Duodenal mucosa (tissue), 2 donors: ENCODE measurements at regions not wholly inside any gene's neighbourhood (a gene's known extent, or its start where the extent isn't known, plus 50 kb on each side); places are given as distances from the start of the nearest gene placed in this dataset.

Experiments used
- H3K27ac ChIP-seq: one replicate; pipeline ENCODE4 v1.7.0; 2013; ENCODE audit warnings: low read depth, low read length
- H3K27me3 ChIP-seq, 2 donors: one replicate each; pipeline ENCODE4 v1.7.0; 2013; ENCODE audit warnings: low read length in 2 of 2, control low read depth in 1 of 2; ENCODE audit not compliant: insufficient read depth in 2 of 2, control insufficient read depth in 1 of 2
- H3K36me3 ChIP-seq, 2 donors: one replicate each; pipeline ENCODE4 v1.7.0; 2013; ENCODE audit warnings: low read length in 2 of 2, control low read depth in 1 of 2; ENCODE audit not compliant: insufficient read depth in 2 of 2, control insufficient read depth in 1 of 2
- H3K4me1 ChIP-seq, 2 donors: one replicate each; pipeline ENCODE4 v1.7.0; 2013; ENCODE audit warnings: low read length in 2 of 2, control low read depth in 1 of 2; ENCODE audit not compliant: insufficient read depth in 2 of 2, control insufficient read depth in 1 of 2
- H3K4me3 ChIP-seq, 2 donors: one replicate each; pipeline ENCODE4 v1.7.0; 2013; ENCODE audit warnings: low read length in 2 of 2, low read depth in 1 of 2
- H3K9ac ChIP-seq, 2 donors: one replicate each; pipeline ENCODE4 v1.7.0; 2013; ENCODE audit warnings: low read length in 2 of 2, low read depth in 1 of 2
- H3K9me3 ChIP-seq, 2 donors: one replicate each; pipeline ENCODE4 v1.7.0; 2013; ENCODE audit warnings: low read length in 2 of 2, control low read depth in 1 of 2; ENCODE audit not compliant: control insufficient read depth in 1 of 2

DNA sequence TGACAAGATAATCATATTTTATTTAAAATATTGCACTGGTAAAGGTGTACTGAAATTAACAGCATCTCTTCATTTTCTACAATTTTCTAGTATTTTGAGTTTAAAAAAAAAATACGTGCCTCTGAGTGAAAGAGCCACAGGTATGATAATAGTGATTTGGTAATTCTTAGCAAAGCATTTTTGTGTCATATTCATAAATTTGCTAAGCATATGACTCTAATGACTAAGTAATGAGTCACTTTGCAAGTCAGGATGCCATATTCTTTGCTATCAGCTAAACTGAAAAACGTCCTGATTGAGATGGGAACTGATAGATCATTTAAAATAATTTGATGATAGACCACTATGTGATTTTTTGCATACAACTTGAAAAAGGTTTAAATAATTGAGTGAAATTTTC, 136.1 kb upstream of the IRS2 start:
- H3K27ac ChIP-seq = no peak overlapping the region
- H3K4me3 ChIP-seq = no peak overlapping the region
- no peak overlapping the region for H3K9ac ChIP-seq
- no peaks in the 10 kb centered on the region for H3K27me3 ChIP-seq
- no peaks in the 10 kb centered on the region for H3K9me3 ChIP-seq
- H3K36me3 ChIP-seq = no peaks in the 10 kb centered on the region
- H3K4me1 ChIP-seq = no peaks in the 10 kb centered on the region

DNA sequence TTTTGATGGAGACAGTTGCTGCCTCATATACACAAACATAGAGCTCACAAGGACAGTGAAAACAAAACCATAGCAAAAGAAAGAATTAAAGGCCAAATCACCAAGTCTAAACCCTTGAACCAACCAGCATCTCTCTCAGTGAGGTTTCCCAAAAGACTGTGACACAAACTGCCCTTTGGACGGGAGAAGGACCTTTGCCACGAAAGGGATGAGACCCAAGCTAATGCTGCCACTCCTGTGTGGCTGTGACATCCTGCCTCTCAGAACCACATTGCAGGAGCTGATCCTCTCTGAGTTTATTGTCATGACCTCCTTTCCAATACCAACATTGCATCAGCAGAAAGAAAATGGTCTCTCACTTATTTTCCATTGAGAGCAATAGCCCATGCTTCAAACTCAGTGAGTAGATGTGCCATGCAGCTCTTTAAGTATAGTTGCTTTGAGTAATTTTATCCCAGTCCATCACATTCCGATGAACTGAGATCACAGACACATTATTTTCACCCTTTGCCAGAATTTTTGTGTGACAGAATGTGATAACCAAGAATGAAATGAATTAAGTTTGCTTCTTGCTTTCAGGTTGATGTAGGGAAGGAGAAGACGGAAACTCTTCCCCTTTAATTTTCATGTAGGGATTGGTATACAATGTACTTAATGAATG, 133.5 kb upstream of the IRS2 start:
- H3K27me3 ChIP-seq = no peaks in the 10 kb centered on the region
- no peak overlapping the region for H3K4me3 ChIP-seq
- no peak overlapping the region for H3K27ac ChIP-seq
- H3K9ac ChIP-seq = no peak overlapping the region
- no peaks in the 10 kb centered on the region for H3K9me3 ChIP-seq
- no peaks in the 10 kb centered on the region for H3K36me3 ChIP-seq
- H3K4me1 ChIP-seq = no peaks in the 10 kb centered on the region

GRCh38 chr13:109918179-109918711, 131.9 kb upstream of the IRS2 start:
- no peaks in the 10 kb centered on the region for H3K27me3 ChIP-seq
- H3K4me3 ChIP-seq = no peak overlapping the region
- no peaks in the 10 kb centered on the region for H3K4me1 ChIP-seq
- H3K9me3 ChIP-seq = no peaks in the 10 kb centered on the region
- no peaks in the 10 kb centered on the region for H3K36me3 ChIP-seq
- no peak overlapping the region for H3K27ac ChIP-seq
- H3K9ac ChIP-seq = no peak overlapping the region

GRCh38 chr13:109917422-109917821, 131.0 kb upstream of the IRS2 start:
- H3K4me3 ChIP-seq = no peak overlapping the region
- no peak overlapping the region for H3K27ac ChIP-seq
- no peak overlapping the region for H3K9ac ChIP-seq
- no peaks in the 10 kb centered on the region for H3K27me3 ChIP-seq
- no peaks in the 10 kb centered on the region for H3K4me1 ChIP-seq
- H3K36me3 ChIP-seq = no peaks in the 10 kb centered on the region
- H3K9me3 ChIP-seq = no peaks in the 10 kb centered on the region

DNA sequence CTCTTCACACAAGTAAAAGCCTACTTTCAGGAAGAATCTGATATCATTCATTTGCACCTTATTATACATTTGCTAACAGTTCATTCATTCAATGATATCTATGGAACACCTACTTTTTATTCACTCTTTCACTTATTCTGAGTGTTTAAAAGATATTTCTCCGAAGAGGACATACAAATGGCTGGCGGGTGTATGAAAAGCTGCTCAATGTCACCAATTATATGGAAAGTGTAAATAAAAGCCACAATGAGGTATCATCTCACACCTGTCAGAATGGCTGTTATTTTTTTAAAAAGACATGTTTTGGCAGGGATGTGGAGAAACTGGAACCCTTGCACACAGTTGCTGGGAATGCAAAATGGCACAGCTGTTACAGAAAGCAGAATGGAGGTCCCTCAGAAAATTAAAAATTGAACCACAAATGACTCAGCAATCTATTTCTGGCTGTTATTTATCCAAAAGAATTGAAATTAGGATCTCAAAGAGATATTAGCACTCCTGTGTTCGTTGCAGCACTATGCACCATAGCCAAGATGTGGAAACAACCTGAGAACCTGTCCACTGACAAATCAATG, 127.6 kb upstream of the IRS2 start:
- Histone ChIP-seq H3K9me3 (peaks cover 0 to 2% of the 10 kb centered on the region in 2 donors), H3K4me1 (no peaks in the 10 kb centered on the region), H3K4me3 (no peak overlapping the region), H3K27ac (no peak overlapping the region), H3K36me3 (no peaks in the 10 kb centered on the region), H3K9ac (no peak overlapping the region), H3K27me3 (no peaks in the 10 kb centered on the region)

GRCh38 chr13:109913186-109913585, 126.8 kb upstream of the IRS2 start:
- Histone ChIP-seq H3K27me3 (no peaks in the 10 kb centered on the region), H3K36me3 (no peaks in the 10 kb centered on the region), H3K9me3 (peaks cover 0 to 2% of the 10 kb centered on the region in 2 donors), H3K9ac (no peak overlapping the region), H3K4me3 (no peak overlapping the region), H3K4me1 (no peaks in the 10 kb centered on the region), H3K27ac (no peak overlapping the region)

GRCh38 chr13:109910194-109910593, 123.8 kb upstream of the IRS2 start:
- H3K4me1 ChIP-seq = no peaks in the 10 kb centered on the region
- H3K36me3 ChIP-seq = no peaks in the 10 kb centered on the region
- H3K27me3 ChIP-seq = no peaks in the 10 kb centered on the region
- no peak overlapping the region for H3K9ac ChIP-seq
- no peak overlapping the region for H3K27ac ChIP-seq
- H3K9me3 ChIP-seq = peaks cover 0 to 2% of the 10 kb centered on the region in 2 donors
- no peak overlapping the region for H3K4me3 ChIP-seq

GRCh38 chr13:109906976-109907375, 120.6 kb upstream of the IRS2 start:
- H3K4me1 ChIP-seq = no peaks in the 10 kb centered on the region
- H3K27ac ChIP-seq = no peak overlapping the region
- H3K9me3 ChIP-seq = peaks cover 0 to 2% of the 10 kb centered on the region in 2 donors
- no peak overlapping the region for H3K4me3 ChIP-seq
- no peak overlapping the region for H3K9ac ChIP-seq
- H3K27me3 ChIP-seq = no peaks in the 10 kb centered on the region
- no peaks in the 10 kb centered on the region for H3K36me3 ChIP-seq

GRCh38 chr13:109904218-109904617, 117.8 kb upstream of the IRS2 start:
- Histone ChIP-seq H3K27me3 (peaks cover 0 to 4% of the 10 kb centered on the region in 2 donors), H3K36me3 (no peaks in the 10 kb centered on the region), H3K27ac (no peak overlapping the region), H3K9me3 (no peaks in the 10 kb centered on the region), H3K9ac (no peak overlapping the region), H3K4me1 (no peaks in the 10 kb centered on the region), H3K4me3 (no peak overlapping the region)

- Histone ChIP-seq H3K9me3 (no peaks in the 10 kb centered on the region), H3K4me3 (no peak overlapping the region), H3K36me3 (no peaks in the 10 kb centered on the region), H3K27me3 (peaks cover 0 to 4% of the 10 kb centered on the region in 2 donors), H3K27ac (no peak overlapping the region), H3K4me1 (no peaks in the 10 kb centered on the region), H3K9ac (no peak overlapping the region)
These were observed 114.4 kb upstream of the IRS2 start for GRCh38 chr13:109900741-109901140.
